Suprapubic skin (tissue), 3 donors: ENCODE measurements at regions not wholly inside any gene's neighbourhood (a gene's known extent, or its start where the extent isn't known, plus 50 kb on each side); places are given as distances from the start of the nearest gene placed in this dataset.

Source experiments
- CTCF ChIP-seq, 2 donors: fragments of 200-600 bp in 1 of 2; fragments of 450-650 bp in 1 of 2; sonication (generic) in 1 of 2; IDR thresholded peaks; one replicate each; pipeline ENCODE4 v1.5.1; 2016 to 2019; ENCODE audit warnings: antibody characterized with exemption in 2 of 2, mild to moderate bottlenecking in 1 of 2, moderate library complexity in 1 of 2
- EP300 ChIP-seq: sonication (generic); formaldehyde crosslinking; IDR thresholded peaks from one replicate; pipeline ENCODE4 v1.6.1; 2017; ENCODE audit warnings: antibody characterized with exemption
- POLR2A ChIP-seq, 2 donors: fragments of 450-650 bp; IDR thresholded peaks; one replicate each; pipeline ENCODE4 v1.6.1; 2017; ENCODE audit warnings: antibody characterized with exemption in 2 of 2, mild to moderate bottlenecking in 2 of 2, moderate library complexity in 2 of 2

- no peak for TF ChIP-seq EP300
- no peak for TF ChIP-seq POLR2A (IDR thresholded peaks at IDR 0.05)
- TF ChIP-seq CTCF (IDR thresholded peaks at IDR 0.05): no peak
Measured at GRCh38 chr9:28332648-28333047, 759.4 kb upstream of the C9orf72 start.
